SK-N-MC (cell line): ENCODE measurements at regions not wholly inside any gene's neighbourhood (a gene's known extent, or its start where the extent isn't known, plus 50 kb on each side); places are given as distances from the start of the nearest gene placed in this dataset.

Experiments used
- EZH2 ChIP-seq: fragments of 200-600 bp; sonication (generic); IDR thresholded peaks from one replicate; pipeline ENCODE4 v1.6.1; 2017; ENCODE audit warnings: antibody characterized with exemption
- POLR2AphosphoS5 ChIP-seq: IDR thresholded peaks from 2 replicates; pipeline ENCODE4 v1.6.1; 2012; ENCODE audit warnings: mild to moderate bottlenecking, low read depth, low read length, borderline replicate concordance

DNA sequence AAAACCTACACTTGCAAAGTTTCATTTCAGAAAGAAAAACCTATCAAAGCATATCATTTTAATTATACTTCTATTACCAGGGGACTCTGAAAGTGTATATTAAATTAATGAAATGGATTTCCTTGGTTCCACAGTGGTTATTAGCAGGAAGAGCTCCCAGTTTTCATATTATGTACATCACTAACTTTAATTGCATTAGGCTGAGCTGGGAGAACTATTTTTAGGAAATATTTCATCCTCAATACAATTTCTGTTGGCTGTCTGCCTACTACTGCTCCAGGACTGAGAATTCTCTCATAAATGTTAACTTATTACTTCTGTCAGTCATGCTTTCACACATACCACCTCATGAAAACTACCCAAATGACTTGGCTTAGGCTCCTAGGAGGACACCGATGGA, 301.4 kb downstream of the CMPK2 start:
- no peak for TF ChIP-seq EZH2
- TF ChIP-seq POLR2AphosphoS5, result no peak
